ENCODE measurements at regions not wholly inside any gene's neighbourhood (a gene's known extent, or its start where the extent isn't known, plus 50 kb on each side); places are given as distances from the start of the nearest gene placed in this dataset.
A peak's percentile ranks its signal among the peaks of the same experiment; 100 is the strongest.

DNA sequence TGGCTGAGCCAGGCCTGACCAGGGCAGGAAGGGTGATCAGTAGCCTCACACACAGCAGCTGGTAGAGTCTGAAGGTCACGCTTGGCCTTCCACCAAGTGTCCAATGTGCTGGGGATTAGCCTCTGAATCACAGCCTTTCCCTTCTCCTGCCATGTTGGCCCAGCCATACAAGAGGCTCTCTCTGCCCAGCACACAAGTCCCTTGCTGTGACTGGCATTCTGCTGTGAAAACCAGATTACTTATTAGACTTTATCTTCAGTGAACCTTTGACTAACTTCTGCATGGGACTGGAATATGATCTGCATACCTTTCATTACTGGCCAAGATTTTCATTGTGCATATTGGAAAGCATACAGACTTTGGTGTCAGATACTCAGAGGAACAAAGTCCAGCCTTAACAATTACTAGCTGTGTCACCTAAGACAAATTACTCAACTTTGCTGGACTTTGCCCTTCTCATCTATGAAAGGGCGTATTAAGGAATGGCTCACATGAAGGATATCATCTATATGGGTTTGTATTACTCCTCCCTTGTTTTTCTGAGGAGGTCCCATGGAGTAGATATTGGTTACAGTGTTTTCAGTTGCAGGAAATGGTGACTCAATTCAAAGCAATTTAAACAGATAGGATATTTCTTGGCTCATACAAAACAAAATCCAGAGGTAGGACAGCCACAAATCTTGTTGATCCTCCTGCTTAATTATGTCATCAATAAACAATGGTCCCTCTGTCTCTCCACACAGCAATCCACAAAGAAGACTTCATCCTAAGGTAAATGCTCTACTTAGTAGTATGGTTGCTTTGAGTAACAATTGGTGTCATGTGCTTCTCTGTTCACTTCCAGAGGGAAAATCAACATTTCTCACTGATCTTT lies 99.6 kb downstream of the DYRK2 start (continued):
- TF ChIP-seq, protein P1, sequence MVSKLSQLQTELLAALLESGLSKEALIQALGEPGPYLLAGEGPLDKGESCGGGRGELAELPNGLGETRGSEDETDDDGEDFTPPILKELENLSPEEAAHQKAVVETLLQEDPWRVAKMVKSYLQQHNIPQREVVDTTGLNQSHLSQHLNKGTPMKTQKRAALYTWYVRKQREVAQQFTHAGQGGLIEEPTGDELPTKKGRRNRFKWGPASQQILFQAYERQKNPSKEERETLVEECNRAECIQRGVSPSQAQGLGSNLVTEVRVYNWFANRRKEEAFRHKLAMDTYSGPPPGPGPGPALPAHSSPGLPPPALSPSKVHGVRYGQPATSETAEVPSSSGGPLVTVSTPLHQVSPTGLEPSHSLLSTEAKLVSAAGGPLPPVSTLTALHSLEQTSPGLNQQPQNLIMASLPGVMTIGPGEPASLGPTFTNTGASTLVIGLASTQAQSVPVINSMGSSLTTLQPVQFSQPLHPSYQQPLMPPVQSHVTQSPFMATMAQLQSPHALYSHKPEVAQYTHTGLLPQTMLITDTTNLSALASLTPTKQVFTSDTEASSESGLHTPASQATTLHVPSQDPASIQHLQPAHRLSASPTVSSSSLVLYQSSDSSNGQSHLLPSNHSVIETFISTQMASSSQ (IDR thresholded peaks at IDR 0.05; ENCODE audit: low read depth): 0 out of 2 replicates have a peak, but pooled peaks have one; percentile 10
- TF ChIP-seq, protein P1 (CRISPR knock-in tag; IDR thresholded peaks at IDR 0.05; ENCODE audit: borderline replicate concordance): no peak
- TF ChIP-seq, protein P2, sequence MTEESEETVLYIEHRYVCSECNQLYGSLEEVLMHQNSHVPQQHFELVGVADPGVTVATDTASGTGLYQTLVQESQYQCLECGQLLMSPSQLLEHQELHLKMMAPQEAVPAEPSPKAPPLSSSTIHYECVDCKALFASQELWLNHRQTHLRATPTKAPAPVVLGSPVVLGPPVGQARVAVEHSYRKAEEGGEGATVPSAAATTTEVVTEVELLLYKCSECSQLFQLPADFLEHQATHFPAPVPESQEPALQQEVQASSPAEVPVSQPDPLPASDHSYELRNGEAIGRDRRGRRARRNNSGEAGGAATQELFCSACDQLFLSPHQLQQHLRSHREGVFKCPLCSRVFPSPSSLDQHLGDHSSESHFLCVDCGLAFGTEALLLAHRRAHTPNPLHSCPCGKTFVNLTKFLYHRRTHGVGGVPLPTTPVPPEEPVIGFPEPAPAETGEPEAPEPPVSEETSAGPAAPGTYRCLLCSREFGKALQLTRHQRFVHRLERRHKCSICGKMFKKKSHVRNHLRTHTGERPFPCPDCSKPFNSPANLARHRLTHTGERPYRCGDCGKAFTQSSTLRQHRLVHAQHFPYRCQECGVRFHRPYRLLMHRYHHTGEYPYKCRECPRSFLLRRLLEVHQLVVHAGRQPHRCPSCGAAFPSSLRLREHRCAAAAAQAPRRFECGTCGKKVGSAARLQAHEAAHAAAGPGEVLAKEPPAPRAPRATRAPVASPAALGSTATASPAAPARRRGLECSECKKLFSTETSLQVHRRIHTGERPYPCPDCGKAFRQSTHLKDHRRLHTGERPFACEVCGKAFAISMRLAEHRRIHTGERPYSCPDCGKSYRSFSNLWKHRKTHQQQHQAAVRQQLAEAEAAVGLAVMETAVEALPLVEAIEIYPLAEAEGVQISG (CRISPR knock-in tag; IDR thresholded peaks at IDR 0.05): no peak
- no peak for TF ChIP-seq SRY (CRISPR knock-in tag; IDR thresholded peaks at IDR 0.05)
- TF ChIP-seq ZSCAN25 (CRISPR knock-in tag; IDR thresholded peaks at IDR 0.05): no peak
- TF ChIP-seq, protein P3, sequence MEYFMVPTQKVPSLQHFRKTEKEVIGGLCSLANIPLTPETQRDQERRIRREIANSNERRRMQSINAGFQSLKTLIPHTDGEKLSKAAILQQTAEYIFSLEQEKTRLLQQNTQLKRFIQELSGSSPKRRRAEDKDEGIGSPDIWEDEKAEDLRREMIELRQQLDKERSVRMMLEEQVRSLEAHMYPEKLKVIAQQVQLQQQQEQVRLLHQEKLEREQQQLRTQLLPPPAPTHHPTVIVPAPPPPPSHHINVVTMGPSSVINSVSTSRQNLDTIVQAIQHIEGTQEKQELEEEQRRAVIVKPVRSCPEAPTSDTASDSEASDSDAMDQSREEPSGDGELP (IDR thresholded peaks at IDR 0.05; ENCODE audit: borderline replicate concordance, low read depth): peak; percentile 26; the same call in 1 of the 2 replicates
- no peak for TF ChIP-seq ZFP36 (IDR thresholded peaks at IDR 0.05; ENCODE audit: borderline replicate concordance, low read depth, low read length, partially characterized antibody)
- TF ChIP-seq, protein P4, sequence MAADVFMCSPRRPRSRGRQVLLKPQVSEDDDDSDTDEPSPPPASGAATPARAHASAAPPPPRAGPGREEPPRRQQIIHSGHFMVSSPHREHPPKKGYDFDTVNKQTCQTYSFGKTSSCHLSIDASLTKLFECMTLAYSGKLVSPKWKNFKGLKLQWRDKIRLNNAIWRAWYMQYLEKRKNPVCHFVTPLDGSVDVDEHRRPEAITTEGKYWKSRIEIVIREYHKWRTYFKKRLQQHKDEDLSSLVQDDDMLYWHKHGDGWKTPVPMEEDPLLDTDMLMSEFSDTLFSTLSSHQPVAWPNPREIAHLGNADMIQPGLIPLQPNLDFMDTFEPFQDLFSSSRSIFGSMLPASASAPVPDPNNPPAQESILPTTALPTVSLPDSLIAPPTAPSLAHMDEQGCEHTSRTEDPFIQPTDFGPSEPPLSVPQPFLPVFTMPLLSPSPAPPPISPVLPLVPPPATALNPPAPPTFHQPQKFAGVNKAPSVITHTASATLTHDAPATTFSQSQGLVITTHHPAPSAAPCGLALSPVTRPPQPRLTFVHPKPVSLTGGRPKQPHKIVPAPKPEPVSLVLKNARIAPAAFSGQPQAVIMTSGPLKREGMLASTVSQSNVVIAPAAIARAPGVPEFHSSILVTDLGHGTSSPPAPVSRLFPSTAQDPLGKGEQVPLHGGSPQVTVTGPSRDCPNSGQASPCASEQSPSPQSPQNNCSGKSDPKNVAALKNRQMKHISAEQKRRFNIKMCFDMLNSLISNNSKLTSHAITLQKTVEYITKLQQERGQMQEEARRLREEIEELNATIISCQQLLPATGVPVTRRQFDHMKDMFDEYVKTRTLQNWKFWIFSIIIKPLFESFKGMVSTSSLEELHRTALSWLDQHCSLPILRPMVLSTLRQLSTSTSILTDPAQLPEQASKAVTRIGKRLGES (CRISPR knock-in tag; IDR thresholded peaks at IDR 0.05; ENCODE audit: borderline replicate concordance): no peak
- no peak for TF ChIP-seq TOPORS (CRISPR knock-in tag; IDR thresholded peaks at IDR 0.05)
- TF ChIP-seq HOXD1 (CRISPR knock-in tag; IDR thresholded peaks at IDR 0.05): no peak
- no peak for TF ChIP-seq NR1H2 (CRISPR knock-in tag; IDR thresholded peaks at IDR 0.05; ENCODE audit: borderline replicate concordance, low read depth)
- no peak for TF ChIP-seq HMG20B (CRISPR knock-in tag; conservative IDR thresholded peaks at IDR 0.05)
- no peak for TF ChIP-seq MBNL3 (CRISPR knock-in tag; conservative IDR thresholded peaks at IDR 0.05)
- TF ChIP-seq POLR2AphosphoS5 (IDR thresholded peaks at IDR 0.05; ENCODE audit: low read depth, low read length): no peak
- TF ChIP-seq, protein P5, sequence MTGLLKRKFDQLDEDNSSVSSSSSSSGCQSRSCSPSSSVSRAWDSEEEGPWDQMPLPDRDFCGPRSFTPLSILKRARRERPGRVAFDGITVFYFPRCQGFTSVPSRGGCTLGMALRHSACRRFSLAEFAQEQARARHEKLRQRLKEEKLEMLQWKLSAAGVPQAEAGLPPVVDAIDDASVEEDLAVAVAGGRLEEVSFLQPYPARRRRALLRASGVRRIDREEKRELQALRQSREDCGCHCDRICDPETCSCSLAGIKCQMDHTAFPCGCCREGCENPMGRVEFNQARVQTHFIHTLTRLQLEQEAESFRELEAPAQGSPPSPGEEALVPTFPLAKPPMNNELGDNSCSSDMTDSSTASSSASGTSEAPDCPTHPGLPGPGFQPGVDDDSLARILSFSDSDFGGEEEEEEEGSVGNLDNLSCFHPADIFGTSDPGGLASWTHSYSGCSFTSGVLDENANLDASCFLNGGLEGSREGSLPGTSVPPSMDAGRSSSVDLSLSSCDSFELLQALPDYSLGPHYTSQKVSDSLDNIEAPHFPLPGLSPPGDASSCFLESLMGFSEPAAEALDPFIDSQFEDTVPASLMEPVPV (CRISPR knock-in tag; IDR thresholded peaks at IDR 0.05): no peak
